MCF 10A (cell line): ENCODE measurements at regions not wholly inside any gene's neighbourhood (a gene's known extent, or its start where the extent isn't known, plus 50 kb on each side); places are given as distances from the start of the nearest gene placed in this dataset.
A peak's percentile ranks its signal among the peaks of the same experiment; 100 is the strongest.

Source experiments
- BruUV-seq: library from RNA; stranded (reverse); fragments of 400-500 nt; replicated peaks from 2 replicates; lab custom pipeline; 2021; lab: Mats Ljungman, UMichigan
- CTCF ChIA-PET: fragments of 300-600 bp; sonication (Branson Sonifier 250); formaldehyde crosslinking; extraction: SDS; loops from one replicate; lab custom pipeline; 2021; ENCODE audit warnings: antibody characterized with exemption, inconsistent platforms; lab: Yijun Ruan, JAX
- POLR2A ChIA-PET: fragments of 300-600, 350-650 bp; sonication (Branson Sonifier 250); formaldehyde crosslinking; extraction: SDS; loops from one replicate; lab custom pipeline; 2020; ENCODE audit warnings: antibody characterized with exemption, inconsistent platforms; lab: Yijun Ruan, JAX
- DNase-seq: peaks from one replicate; pipeline ENCODE4 v3.0.0-alpha.2; 2018; ENCODE audit not compliant: unreplicated experiment
- H3K27ac Mint-ChIP-seq: one replicate; pipeline ENCODE4 v1.8.0; 2022; ENCODE audit warnings: mild to moderate bottlenecking, low read depth, mixed read lengths; ENCODE audit not compliant: unreplicated experiment
- H3K27me3 Mint-ChIP-seq: one replicate; pipeline ENCODE4 v1.8.0; 2022; ENCODE audit warnings: mixed read lengths; ENCODE audit not compliant: insufficient read depth, unreplicated experiment
- H3K36me3 Mint-ChIP-seq: one replicate; pipeline ENCODE4 v1.8.0; 2022; ENCODE audit warnings: mild to moderate bottlenecking, moderate library complexity, mixed read lengths; ENCODE audit not compliant: insufficient read depth, unreplicated experiment
- H3K4me1 Mint-ChIP-seq: one replicate; pipeline ENCODE4 v1.8.0; 2022; ENCODE audit warnings: mixed read lengths; ENCODE audit not compliant: insufficient read depth, unreplicated experiment
- H3K4me3 Mint-ChIP-seq: one replicate; pipeline ENCODE4 v1.8.0; 2022; ENCODE audit warnings: mild to moderate bottlenecking, moderate library complexity, mixed read lengths; ENCODE audit not compliant: unreplicated experiment
- H3K9me3 Mint-ChIP-seq: one replicate; pipeline ENCODE4 v1.8.0; 2022; ENCODE audit warnings: mixed read lengths; ENCODE audit not compliant: unreplicated experiment
- intact Hi-C: fragments of 100-400 bp; cut with micrococcal nuclease; formaldehyde crosslinking; loops from 2 replicates; pipeline ENCODE4 v1.14.1; 2022
- TF ChIP-seq, protein P1 (sequence below): fragments of 200-600 bp; IDR thresholded peaks from one replicate; pipeline ENCODE4 v1.8.0; 2022; ENCODE audit warnings: antibody characterized with exemption, mild to moderate bottlenecking; ENCODE audit not compliant: unreplicated experiment

GRCh38 chr4:119693126-119693525, 64.5 kb upstream of the PDE5A start:
- Mint-ChIP-seq H3K27me3 (no peaks in the 10 kb centered on the region), H3K4me1 (peaks cover 5% of the 10 kb centered on the region), H3K36me3 (no peaks in the 10 kb centered on the region), H3K4me3 (no peak overlapping the region), H3K9me3 (peaks cover 7% of the 10 kb centered on the region), H3K27ac (no peak overlapping the region)
- intact Hi-C loops = no loop called here
- ChIA-PET POLR2A (no interaction called here), CTCF (interaction anchor here (0.6 to 2.2 kb wide), 2 partner anchors 14 to 95 kb away, joined by 4 to 8 read pairs; no protein-coding TSS in a partner anchor)
- no peak for DNase-seq
- TF ChIP-seq, protein P1, sequence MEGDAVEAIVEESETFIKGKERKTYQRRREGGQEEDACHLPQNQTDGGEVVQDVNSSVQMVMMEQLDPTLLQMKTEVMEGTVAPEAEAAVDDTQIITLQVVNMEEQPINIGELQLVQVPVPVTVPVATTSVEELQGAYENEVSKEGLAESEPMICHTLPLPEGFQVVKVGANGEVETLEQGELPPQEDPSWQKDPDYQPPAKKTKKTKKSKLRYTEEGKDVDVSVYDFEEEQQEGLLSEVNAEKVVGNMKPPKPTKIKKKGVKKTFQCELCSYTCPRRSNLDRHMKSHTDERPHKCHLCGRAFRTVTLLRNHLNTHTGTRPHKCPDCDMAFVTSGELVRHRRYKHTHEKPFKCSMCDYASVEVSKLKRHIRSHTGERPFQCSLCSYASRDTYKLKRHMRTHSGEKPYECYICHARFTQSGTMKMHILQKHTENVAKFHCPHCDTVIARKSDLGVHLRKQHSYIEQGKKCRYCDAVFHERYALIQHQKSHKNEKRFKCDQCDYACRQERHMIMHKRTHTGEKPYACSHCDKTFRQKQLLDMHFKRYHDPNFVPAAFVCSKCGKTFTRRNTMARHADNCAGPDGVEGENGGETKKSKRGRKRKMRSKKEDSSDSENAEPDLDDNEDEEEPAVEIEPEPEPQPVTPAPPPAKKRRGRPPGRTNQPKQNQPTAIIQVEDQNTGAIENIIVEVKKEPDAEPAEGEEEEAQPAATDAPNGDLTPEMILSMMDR = no peak
- no TSS peak for BruUV-seq

- BruUV-seq = no TSS peak
- DNase-seq = no peak
- ChIA-PET CTCF (interaction anchor here (0.6 to 2.2 kb wide), 3 partner anchors 13 to 90 kb away, joined by 3 to 8 read pairs (median 4); no protein-coding TSS in a partner anchor), POLR2A (no interaction called here)
- Mint-ChIP-seq H3K27ac (no peak overlapping the region), H3K27me3 (no peaks in the 10 kb centered on the region), H3K4me3 (no peak overlapping the region), H3K9me3 (peaks cover 7% of the 10 kb centered on the region), H3K36me3 (no peaks in the 10 kb centered on the region), H3K4me1 (peaks cover 5% of the 10 kb centered on the region)
- intact Hi-C loops = no loop called here
- TF ChIP-seq, protein P1 = no peak
Measured at GRCh38 chr4:119692001-119692400, 63.4 kb upstream of the PDE5A start.

- H3K4me1 Mint-ChIP-seq = peaks cover 5% of the 10 kb centered on the region
- no peaks in the 10 kb centered on the region for H3K27me3 Mint-ChIP-seq
- POLR2A ChIA-PET = no interaction called here
- BruUV-seq = no TSS peak
- no peaks in the 10 kb centered on the region for H3K36me3 Mint-ChIP-seq
- DNase-seq = peak; percentile 21
- no peak overlapping the region for H3K27ac Mint-ChIP-seq
- no peak overlapping the region for H3K4me3 Mint-ChIP-seq
- H3K9me3 Mint-ChIP-seq = peaks cover 7% of the 10 kb centered on the region
- TF ChIP-seq, protein P1 = no peak
- CTCF ChIA-PET = interaction anchor here (0.6 kb wide), 1 partner anchor 366 kb away, joined by 3 read pairs; no protein-coding TSS in a partner anchor
- intact Hi-C loops = no loop called here
Measured at GRCh38 chr4:119690871-119691270, 62.3 kb upstream of the PDE5A start.

DNA sequence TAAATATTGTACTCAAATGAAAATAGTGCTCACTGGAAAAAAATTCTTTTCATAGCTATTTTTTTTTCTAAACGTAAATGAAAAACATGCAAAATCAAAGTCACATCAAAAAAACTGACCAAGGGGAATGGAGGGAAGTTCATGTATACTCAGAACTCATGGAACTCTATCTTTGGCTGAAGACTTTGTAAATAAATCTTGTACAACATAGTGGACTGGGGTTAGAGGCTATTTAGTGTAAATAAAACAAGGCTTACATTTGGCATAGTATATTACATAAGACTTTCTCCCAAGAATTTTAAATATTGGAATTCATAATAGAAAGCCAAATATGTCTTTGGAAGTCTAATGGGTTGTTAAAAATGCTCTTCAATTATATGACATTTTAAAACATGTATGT, 59.8 kb upstream of the PDE5A start:
- Mint-ChIP-seq H3K9me3 (peaks cover 7% of the 10 kb centered on the region), H3K27ac (no peak overlapping the region), H3K4me3 (no peak overlapping the region), H3K36me3 (no peaks in the 10 kb centered on the region), H3K4me1 (peaks cover 10% of the 10 kb centered on the region), H3K27me3 (no peaks in the 10 kb centered on the region)
- intact Hi-C loops = no loop called here
- CTCF ChIA-PET = no interaction called here
- TF ChIP-seq, protein P1 = no peak
- BruUV-seq = no TSS peak
- POLR2A ChIA-PET = interaction anchor here (0.7 to 0.9 kb wide), 2 partner anchors 27 to 72 kb away, joined by 3 read pairs; no protein-coding TSS in a partner anchor
- no peak for DNase-seq
